ENCODE measurements at regions not wholly inside any gene's neighbourhood (a gene's known extent, or its start where the extent isn't known, plus 50 kb on each side); places are given as distances from the start of the nearest gene placed in this dataset.

DNA sequence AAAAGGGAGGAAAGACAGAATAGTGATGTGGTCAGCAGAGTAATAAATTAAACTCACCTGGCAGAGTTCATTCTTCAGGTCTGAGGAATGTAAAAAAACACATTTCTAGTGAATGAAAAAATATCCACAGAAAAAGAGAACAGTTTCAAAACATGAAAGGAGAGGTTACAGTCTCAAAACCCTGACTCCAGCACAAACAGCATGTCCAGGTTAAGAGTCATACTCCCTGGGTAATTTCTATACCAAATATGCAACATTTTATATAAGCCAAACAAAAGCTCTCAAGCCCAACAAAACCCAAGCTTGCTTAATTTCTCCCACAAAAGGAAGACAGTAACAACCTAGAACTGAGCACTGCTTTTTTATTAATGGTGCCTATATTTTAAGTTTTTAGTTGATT lies 173.0 kb downstream of the NTMT2 start:
- no peak for DNase-seq

DNA sequence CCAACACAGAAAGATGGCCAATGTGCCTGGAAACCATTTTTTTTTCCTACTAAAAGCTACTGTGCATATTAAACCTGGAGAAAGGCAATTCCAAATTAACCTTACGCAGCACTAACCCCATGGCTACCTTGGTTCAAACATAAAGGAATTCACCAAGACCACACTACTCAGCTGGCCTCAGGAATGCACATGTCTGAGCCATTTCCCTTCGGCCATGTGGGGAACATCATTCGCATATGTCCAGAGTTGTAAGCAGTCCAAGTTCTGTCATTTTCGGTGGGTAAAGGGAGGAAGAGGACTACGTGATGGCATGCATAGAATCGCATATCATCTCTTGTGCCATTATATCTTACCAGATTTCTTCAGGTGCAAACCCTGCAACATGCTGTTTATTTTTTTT lies 175.4 kb downstream of the NTMT2 start:
- DNase-seq, result no peak

DNA sequence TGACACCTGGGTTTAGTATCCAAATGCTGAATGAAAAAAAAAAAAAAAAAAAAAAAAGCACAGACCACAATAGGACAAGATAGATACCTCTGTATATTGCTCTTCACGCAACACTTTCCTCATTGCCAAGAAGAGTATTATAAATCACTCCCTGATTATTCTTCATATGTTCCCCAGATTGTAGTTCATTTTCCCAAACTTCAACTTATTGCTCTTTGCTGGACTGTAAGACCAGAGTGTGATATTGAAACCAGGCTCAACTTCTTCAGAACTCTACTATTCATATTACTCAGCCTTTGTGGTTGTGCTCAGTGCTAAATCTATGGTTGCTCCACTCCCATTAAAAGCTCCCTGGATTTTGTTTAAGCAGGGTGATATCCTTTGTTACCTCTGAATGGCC lies 180.4 kb downstream of the NTMT2 start:
- DNase-seq, result no peak

DNA sequence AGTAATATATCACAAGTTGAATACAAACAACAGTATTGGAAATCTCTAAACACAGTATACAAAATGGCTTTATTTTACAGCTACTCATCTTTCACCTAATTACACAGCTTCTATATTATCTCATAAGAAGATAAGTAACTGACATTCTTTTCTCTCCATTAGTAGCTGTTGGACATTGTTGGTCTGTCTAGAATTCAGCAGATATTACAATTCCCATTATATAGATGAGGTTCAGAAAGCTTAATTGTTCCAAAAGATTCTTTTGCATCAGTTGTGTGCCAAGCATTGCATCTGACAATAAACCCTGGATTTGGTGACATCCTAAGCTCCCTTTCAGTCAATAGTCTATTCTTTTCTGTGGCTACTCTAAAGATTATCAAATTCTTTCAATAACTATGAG lies 187.0 kb downstream of the NTMT2 start:
- no peak for DNase-seq

DNA sequence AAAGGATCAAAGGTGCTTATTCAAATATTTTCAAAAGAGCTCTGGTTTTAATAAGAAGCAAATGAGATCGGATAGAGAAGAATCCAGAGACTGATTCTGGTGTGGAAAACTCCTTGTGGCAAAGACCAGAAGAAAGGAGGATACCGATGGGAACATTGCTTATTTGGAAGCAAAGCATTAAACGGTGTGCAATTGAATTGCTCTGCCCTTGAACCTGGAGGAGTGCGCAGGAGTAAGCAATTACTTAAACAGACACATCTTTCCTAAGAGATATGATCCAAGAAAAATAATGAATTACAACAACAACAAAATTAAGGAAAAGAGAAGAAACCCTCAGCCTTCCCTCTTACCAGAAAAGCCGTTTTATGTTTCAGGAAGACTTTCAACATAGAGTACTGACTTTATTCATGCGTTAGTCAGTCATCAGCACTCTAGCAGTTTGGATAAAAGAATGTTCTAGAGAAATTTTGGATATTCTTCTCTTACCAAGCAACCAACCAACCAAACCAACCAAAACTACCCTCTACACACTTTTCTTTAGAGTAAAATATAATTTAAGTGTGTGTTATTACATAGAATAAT lies 191.7 kb downstream of the NTMT2 start:
- no peak for DNase-seq

DNA sequence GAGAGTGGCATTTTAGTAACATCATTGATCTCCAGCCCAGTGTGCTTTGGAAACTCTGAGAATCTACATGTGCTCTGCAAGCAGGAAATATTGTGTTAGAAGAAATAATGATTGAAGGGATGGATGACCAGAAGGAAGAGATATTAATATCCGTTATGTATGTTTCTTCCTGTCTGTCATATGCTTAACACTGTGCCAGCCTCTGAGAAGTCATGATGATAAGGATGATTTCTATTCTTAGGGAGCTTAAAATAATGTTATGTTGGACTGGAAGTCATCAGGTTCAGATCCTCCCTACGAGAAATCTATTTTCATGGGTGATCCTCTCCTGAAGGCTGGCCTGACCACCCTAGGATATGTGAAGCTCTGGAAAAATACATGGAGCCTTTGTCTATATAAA lies 192.4 kb upstream of the GORAB start:
- DNase-seq, result no peak

DNA sequence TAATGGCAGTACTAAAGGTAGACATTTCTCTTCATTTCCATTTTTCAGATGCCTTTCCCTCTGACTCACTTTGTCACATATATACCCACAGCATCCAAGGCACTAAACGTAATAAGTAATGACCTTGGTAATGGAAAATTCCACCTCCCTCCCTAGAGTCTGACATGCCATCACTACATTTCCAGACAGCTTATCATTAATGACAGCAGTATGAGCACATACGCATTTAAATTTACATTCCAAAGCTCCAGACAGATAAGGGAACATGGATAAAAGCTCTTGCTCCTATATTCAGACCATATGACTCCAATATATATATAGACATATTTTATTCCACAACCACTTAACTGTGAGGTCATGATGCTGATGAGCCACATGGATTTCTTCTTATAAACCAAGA lies 191.7 kb upstream of the GORAB start:
- DNase-seq, result no peak

DNA sequence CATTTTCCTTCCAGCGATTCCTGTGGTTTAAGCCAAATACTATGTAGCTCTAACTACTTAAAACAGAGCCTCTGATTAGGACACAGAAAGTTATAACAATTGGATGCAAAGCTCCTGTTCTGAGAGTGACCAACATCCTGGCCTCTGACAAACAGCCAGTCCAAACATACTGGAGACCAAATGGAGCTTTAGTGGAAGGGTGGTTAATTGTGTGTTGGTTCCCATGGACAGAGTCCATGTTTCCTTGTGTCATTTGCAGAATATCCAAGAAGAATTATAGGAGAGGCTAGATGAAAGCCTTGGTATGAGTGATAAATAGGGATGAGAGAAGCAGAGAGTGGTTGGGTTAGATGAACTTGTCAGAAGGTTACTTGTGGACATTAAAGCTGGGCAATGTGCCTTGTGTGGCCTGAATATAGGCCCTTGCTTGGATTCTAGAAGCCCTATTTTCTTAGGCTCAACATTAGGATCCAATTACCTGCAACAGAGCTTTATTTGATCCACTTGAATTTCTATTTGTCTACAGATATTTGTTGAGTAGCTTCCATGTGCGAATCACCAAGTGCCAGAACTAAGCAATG lies 180.5 kb upstream of the GORAB start:
- DNase-seq, result no peak

DNA sequence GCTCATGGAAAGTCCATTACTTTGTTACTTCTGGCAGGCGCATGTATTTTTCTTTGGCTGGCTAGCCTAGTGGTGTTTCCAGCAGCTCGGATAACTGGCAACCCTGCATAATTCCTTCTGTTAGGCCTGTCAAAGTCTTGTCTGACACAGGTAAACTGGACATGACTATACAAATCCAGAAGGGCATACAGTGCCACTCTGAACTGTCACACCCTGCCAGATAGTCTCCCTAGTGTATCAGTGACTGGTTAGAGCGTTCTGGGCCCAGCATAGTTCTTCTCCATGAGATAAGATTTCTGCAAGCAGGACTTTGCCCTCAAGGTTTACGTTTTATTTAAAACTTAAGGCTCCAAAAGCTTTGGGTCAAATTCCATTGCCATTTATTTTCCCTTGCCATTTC lies 177.7 kb upstream of the GORAB start:
- no peak for DNase-seq

DNA sequence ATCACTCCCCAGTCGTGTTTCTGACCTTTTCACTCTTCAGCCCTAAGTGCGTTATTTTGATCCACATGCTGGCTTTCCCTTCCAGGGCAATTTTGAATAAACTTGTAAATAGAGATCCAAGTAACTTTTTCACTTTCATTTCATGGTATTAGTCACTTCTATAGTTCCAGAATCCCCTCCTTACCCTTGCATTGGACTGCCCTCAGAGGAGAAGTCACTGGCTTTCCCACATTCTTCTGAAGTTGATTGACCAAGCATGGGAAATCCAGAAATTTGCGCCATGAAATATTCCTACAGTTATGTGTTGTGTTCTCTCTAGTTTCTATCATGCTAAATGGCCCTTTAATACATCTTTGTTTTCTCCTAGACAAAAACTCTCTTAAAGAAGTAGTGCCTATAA lies 177.3 kb upstream of the GORAB start:
- DNase-seq, result no peak

DNA sequence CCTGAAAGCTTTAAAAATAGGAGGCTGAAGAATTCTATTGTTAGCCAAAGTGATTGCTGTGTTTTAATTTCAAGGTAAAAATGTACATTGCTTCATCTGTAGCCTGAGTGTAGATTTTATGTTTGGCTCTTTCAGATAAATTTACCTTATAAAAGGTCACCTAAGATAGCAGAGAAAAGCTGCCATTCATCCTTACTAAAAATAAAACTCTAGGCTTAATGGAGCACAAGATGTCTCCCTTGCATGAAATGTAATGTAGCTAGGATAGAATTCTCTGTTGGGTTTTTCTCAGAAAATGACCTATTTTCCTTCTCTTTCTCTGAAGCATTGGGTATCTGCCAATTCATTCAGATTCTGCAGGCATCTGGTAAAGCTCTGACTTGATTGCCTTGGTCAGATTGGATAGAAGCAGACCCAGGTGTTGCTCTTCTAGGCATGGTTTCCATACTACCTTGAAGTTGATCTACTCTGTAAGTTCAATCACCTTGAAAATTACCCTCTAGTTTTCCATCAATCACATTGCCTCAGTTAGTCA lies 176.6 kb upstream of the GORAB start:
- no peak for DNase-seq

DNA sequence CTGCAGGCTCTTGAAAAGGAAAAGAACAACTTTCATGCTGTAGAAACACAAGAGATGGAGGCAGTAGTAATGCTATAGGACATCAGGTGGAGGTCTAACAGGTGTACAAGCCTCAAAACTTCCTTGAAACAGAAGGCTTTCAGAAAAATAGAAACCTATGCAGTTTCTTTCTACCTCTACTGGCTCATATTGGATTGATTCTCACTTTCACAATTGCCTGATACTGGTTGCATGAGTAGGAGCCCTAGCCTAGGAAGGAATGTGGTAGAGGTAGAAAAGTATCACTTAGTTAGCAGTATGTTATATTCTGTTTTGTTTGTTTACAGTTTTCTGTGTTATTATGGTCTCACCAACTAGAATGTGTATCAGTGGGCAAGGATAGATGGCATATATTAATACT lies 175.4 kb upstream of the GORAB start:
- DNase-seq, result no peak

DNA sequence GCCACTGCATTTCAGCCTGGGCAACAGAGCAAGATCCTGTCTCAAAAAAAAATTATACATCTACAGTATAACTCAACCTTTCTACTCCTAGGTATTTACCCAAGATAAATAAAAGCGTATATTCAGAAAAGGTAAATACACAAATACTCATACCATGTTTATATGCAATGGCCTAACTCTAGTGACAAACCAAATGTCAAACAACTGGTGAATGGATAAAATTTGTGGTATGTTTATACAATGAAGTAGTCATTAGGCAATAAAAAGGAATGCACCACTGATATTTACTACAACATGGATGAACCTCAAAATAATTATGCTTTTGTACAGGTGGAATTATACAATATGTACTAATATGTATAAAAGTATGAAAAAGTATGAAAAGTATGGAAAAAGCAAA lies 174.2 kb upstream of the GORAB start:
- no peak for DNase-seq

DNA sequence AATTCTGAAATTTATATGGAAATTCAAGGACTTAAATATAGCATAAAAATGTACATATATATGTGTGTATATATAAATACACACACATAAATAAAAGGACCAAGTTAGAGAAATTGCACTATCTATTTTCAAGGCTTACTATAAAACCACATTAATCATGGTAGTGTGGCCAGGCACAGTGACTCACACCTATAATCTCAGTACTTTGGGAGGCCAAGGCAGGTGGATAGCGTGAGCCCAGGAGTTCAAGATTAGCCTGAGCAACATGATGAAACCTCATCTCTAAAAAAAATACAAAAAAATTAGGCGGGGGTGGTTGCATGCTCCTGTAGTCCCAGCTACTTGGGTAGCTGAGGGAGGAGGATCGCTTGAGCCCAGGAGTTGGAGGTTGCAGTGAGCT lies 171.4 kb upstream of the GORAB start:
- DNase-seq, result no peak

DNA sequence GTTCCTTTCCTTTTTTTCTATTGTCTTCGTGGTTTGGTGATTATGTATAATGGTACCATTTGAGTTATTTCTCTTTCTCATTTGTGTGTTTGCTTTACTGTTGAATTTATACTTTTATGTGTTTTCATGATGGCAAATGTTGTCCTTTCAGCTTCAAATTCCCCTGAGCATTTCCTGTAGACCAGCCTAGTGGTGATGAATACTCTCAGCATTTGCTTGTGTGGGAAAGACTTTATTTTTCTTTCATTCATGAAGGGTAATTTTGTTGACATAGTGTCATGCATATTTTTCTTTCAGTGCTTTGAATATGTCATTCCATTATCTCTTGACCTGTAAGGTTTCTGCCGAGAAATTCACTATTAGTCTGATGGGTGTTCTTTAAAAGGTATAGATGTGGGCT lies 166.6 kb upstream of the GORAB start:
- DNase-seq, result no peak

DNA sequence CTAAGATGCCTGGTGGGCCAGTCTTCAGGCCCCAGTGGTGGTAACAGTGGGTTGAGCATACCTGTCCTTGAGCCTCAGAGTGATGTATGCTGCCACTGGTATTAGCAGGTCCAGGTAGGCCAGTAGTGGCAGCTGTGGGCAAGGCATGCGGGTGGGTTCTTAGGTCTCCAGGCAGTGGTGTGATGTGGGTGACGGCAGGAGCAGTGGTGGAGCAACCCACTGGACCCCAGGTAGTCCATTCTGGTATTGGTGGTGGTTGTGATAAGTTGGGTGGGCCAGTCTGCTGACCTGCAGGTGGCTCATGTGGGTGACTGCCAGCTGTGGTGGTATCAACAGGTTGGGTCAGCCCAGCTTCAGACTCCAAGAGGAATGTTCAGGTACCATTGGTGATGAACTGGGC lies 165.0 kb upstream of the GORAB start:
- no peak for DNase-seq

DNA sequence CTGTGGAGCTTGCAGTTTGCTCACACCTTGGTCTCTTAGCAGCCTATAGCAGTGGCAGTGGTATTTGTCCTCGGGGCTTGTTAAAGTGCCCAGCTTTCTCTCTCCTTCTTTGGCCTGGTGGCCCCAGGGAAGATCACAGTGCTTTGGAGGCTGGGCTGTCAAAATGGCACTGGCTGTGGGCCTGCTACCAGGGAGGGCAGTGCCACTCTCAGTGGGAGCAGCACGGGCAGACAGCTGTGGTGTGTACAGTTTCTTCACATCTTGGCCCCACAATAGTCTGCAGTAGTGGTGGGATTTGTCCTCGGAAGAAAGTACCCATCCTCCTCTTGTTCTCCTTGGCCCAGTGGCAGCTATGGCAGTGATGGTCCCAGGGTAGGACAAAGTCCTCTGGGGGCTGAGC lies 164.4 kb upstream of the GORAB start:
- DNase-seq, result no peak

DNA sequence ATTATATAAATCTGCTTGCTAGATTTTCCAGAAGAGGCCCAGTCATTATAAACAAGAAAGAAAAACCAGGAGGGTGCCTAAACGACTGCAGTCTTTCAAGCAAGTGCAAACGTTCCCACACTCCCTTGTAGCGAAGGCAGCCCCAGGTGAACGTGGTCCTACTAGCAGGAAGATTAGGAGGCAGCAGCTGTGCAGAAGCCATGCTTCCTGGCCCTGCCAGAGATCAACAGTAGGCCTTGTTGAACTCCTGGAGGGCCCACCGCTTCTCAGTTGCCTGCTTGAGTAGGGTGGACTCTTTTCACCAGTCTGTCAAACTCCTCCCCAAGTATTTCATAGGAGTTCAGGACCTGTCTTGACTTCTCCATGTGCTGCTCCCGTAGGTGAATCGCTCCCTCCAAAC lies 163.0 kb upstream of the GORAB start:
- no peak for DNase-seq

DNA sequence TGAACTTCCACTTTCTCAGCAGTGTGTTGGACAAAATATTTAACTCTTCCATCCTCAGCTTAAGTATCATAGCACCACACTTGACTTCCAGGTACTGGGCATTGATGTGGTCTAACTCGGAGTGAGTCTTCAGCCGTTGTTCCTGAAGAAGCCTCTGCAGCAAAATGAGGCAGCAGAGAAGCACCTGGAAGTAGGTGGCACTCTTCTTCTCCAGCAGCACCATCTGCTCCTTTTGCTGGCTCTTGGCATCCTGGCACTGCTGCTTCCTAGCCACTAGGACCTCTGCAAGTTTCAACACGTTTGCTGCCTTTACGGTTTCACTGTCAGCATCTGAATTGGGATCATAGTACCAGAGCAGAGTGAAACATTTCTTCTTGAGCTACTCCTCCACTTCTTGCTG lies 162.5 kb upstream of the GORAB start:
- DNase-seq, result no peak

DNA sequence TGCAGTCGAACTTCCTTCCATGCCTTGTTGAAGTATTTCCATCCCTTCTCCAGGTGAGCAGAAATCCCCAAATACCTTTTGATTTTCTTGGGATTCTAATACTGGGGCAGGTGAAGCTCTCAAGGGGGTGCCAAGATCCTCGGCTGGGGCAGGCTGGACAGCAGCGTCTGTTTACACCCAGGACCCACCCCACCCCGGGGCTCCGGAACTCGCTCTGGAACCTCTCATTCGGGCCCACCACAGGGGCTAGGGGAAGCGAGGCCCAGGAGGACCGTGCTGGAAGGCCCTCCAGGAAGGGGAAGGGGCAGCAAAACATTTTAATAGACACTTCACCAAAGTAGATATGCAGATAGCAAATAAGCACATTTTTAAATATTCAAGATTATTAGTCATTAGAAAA lies 161.9 kb upstream of the GORAB start:
- DNase-seq, result no peak

DNA sequence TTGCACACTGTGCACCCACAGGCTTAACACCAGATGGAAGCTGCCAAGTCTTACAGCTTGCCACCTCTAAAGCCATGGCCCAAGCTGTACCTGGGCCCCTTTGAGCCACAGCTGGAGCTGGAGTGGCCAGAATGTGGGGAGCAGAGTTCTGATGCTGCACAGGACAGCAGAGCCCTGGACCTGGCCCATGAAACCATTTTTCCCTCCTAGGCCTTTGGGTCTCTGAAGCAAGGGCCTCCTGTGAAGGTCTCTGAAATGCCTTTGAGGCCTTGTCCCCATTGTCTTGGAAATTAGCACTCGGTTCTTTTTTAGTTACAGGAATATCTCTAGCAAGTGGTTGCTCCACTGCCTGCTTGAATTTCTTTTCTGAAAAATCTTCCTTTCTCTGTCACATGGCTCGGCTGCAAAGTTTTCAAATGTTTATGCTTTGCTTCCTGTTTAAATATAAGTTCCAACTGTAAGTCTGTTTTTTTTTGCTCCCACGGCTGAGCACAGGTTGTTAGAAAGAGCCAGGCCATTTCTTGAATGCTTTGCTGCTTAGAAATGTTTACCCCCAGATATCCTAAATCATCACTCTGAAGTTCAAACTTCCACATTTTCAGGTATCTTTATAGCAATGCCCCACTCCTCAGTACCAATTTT lies 156.8 kb upstream of the GORAB start:
- DNase-seq, result no peak

DNA sequence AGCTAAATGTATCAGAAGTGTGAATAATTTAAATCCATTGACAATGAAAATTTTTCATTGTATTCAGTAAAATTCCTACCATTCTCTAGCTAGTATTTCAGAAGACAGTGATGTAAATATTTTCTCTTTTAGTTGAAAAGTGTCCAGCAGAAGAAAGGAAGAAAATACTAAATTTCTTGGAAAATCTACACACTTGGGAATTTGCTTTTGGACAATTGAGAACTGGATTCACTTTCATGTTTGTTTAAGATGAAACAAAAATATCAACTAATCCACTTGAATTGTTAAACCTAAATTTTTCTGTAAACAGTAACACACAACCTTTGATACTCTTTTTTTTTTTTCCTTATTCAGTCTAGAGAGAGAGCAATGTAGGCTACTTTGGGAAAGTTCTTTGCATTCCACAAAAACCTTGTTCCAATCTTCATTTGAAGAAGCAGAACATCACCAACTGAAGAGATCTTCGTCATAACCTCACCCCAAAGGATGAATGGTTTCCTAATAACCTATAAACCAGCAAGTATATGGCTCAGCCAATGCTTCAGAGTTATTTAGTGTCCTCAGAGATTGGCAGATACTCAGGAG lies 155.1 kb upstream of the GORAB start:
- DNase-seq, result no peak

DNA sequence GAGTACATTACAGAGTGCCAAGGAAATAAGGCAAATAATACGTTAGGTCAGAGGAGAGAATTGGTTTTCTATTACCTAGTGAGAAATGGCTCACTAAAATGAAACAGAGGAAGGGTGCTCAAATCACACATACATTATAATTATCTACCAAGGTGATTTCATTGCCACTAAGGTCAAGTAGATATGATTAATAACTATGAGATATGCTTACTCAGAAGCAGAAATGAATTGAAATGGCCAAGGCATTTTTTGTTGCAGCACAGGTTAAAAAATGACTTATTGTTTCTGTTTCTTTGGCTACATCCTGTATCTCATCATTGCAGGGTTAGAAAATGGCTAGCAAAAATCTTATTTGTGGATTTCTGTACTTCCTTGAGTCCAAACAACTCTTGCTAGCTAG lies 154.5 kb upstream of the GORAB start:
- no peak for DNase-seq

DNA sequence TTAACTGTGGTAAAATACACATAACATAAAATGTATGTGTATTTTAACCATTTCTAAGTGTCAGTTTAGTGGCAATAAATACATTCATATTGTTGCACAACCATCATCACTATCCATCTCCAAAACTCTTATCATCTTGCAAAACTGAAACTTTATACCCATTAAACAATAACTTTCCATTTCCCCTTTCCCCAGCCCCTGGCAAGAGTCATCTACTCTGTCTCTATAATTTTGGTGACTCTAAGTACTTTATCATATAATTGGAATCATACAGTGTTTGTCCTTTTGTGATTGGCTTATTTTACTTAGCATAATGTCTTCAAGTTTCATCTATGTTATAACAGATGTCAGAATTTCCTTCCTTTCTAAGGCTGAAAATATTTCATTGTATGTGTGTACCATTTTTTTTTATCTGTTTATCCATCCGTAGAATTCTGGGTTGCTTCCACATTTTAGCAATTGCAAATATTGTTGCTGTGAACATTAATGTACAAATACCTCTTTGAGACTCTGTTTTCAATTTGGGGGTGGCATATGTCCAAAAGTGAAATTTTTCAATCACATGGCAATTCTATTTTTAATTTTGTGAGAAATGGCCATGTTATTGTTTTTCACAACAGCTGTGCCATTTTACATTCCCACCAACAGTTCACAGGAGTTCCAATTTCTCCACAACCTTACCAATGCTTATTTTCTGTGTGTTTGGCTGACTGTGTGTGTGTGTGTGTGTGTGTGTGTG lies 153.9 kb upstream of the GORAB start:
- DNase-seq, result no peak

Data from NCI-H1436 (cell line).